Neural crest cell (in vitro differentiated cells): ENCODE measurements at regions not wholly inside any gene's neighbourhood (a gene's known extent, or its start where the extent isn't known, plus 50 kb on each side); places are given as distances from the start of the nearest gene placed in this dataset.

Experiments
- DNase-seq: peaks from one replicate; pipeline ENCODE4 v3.0.0; 2021; ENCODE audit warnings: low read depth, mixed read lengths, low spot score
- H3K27ac Mint-ChIP-seq: one replicate; pipeline ENCODE4 v1.8.0; 2021; ENCODE audit warnings: mild to moderate bottlenecking, mixed read lengths; ENCODE audit not compliant: unreplicated experiment
- H3K27me3 Mint-ChIP-seq: 2 replicates; pipeline ENCODE4 v1.8.0; 2021; ENCODE audit warnings: low read depth, mild to moderate bottlenecking, mixed read lengths
- H3K36me3 Mint-ChIP-seq: 2 replicates; pipeline ENCODE4 v1.8.0; 2021; ENCODE audit warnings: low read depth, mild to moderate bottlenecking, mixed read lengths
- H3K4me1 Mint-ChIP-seq: 2 replicates; pipeline ENCODE4 v1.8.0; 2021; ENCODE audit warnings: mixed read lengths
- H3K4me3 Mint-ChIP-seq: one replicate; pipeline ENCODE4 v1.8.0; 2021; ENCODE audit warnings: mild to moderate bottlenecking, mixed read lengths
- H3K9me3 Mint-ChIP-seq: 2 replicates; pipeline ENCODE4 v1.8.0; 2021; ENCODE audit warnings: mixed read lengths
- TF ChIP-seq, protein P1 (sequence below): fragments of 200-600 bp; sonication (generic); conservative IDR thresholded peaks from 2 replicates; pipeline ENCODE4 v1.5.0; 2021; ENCODE audit warnings: antibody characterized with exemption, mild to moderate bottlenecking

DNA sequence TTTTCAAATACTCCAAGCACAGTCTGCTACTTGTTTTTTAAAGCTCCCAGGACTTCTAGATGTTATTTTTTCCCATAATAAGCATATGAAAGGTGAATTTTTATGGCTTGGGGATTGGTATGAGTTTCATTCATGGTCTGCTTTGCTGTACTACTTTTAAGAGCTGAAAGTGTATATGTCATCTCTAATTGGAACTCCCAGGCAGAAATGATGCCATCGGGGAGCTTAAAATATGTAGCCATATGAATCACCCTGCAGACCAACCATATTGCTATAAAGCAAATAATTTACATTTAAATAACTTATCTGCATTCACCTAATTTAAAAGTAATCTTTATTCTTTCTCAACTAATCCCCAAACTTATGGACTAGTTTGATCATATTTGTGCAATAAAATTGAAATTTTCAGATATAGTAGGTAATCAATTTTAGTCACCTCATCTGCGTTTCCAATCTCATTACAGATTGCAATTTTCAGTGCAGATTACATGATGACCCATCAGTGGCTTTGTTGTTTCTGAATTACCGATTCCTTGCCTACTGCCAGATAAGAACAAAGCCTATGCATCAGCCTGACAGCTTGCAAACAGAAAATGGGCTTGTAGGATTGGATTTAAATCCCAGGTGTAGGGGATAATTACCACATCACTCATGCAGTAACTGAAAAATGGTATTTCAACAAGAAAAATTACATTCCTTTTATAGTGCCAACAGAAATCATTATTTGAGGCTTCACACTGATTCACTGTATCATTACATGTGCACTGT lies 689.4 kb downstream of the NOVA1 start:
- Mint-ChIP-seq H3K4me1 (peaks cover 6% of the 10 kb centered on the region), H3K9me3 (no peaks in the 10 kb centered on the region), H3K4me3 (no peak overlapping the region), H3K36me3 (peaks cover 2% of the 10 kb centered on the region), H3K27ac (no peak overlapping the region), H3K27me3 (no peaks in the 10 kb centered on the region)
- TF ChIP-seq, protein P1, sequence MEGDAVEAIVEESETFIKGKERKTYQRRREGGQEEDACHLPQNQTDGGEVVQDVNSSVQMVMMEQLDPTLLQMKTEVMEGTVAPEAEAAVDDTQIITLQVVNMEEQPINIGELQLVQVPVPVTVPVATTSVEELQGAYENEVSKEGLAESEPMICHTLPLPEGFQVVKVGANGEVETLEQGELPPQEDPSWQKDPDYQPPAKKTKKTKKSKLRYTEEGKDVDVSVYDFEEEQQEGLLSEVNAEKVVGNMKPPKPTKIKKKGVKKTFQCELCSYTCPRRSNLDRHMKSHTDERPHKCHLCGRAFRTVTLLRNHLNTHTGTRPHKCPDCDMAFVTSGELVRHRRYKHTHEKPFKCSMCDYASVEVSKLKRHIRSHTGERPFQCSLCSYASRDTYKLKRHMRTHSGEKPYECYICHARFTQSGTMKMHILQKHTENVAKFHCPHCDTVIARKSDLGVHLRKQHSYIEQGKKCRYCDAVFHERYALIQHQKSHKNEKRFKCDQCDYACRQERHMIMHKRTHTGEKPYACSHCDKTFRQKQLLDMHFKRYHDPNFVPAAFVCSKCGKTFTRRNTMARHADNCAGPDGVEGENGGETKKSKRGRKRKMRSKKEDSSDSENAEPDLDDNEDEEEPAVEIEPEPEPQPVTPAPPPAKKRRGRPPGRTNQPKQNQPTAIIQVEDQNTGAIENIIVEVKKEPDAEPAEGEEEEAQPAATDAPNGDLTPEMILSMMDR, result no peak
- DNase-seq, result no peak

DNA sequence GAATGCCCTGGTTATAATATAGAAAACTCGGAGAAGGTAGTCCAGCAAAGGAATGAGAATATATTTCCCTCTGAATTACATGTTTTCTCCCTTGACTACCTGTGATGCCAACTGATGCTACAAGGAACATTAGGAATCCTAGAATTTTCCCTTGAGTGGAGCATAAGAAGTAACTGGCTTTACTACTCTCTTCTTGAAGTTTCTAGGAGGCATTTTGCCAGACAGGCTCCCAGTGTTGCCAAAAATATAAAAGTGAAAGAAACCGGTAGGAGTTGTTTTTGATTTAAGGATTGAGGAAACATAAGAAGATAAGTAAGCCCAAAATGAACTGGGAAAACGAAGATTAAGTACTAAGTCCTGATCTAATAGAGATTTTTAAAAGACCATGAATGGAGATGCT lies 693.4 kb downstream of the NOVA1 start:
- Mint-ChIP-seq H3K9me3 (peaks cover 4% of the 10 kb centered on the region), H3K4me3 (no peak overlapping the region), H3K27ac (no peak overlapping the region), H3K27me3 (no peaks in the 10 kb centered on the region), H3K4me1 (peaks cover 11% of the 10 kb centered on the region), H3K36me3 (peaks cover 2% of the 10 kb centered on the region)
- no peak for DNase-seq
- TF ChIP-seq, protein P1, result no peak

GRCh38 chr14:25899197-25899596 lies 698.6 kb downstream of the NOVA1 start:
- Mint-ChIP-seq H3K9me3 (peaks cover 4% of the 10 kb centered on the region), H3K27me3 (no peaks in the 10 kb centered on the region)
- TF ChIP-seq, protein P1, result no peak

DNA sequence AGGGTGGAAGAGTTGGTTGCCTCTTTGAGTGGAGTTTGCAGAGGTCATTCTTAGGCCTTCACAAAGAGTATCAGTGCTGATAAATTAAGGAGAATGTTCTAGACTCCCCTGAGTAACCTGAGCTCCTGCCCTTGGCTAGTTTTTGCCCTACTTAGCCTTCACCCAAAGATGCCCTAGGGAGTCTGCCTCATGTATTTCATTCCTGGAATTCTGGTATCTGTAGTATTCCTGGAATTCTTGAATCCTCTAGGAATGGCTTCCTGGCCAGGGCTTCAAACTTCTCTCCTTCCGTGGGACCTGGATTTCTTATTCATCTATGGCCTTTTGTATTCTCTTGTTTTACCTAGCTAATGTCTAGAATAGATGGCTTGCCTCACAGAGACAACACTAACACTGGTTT lies 701.1 kb downstream of the NOVA1 start:
- no peaks in the 10 kb centered on the region for H3K36me3 Mint-ChIP-seq
- TF ChIP-seq, protein P1, result no peak
- peaks cover 4% of the 10 kb centered on the region for H3K9me3 Mint-ChIP-seq
- no peak overlapping the region for H3K27ac Mint-ChIP-seq
- DNase-seq, result no peak
- peaks cover 5% of the 10 kb centered on the region for H3K4me1 Mint-ChIP-seq
- H3K27me3 Mint-ChIP-seq, result no peaks in the 10 kb centered on the region
- H3K4me3 Mint-ChIP-seq, result no peak overlapping the region

More at GRCh38 chr14:25899197-25899596, 698.6 kb downstream of the NOVA1 start:
- Mint-ChIP-seq H3K4me1 (peaks cover 5% of the 10 kb centered on the region), H3K4me3 (no peak overlapping the region), H3K27ac (no peak overlapping the region), H3K36me3 (no peaks in the 10 kb centered on the region)
- DNase-seq, result no peak

GRCh38 chr14:25895740-25896139 lies 702.1 kb downstream of the NOVA1 start:
- Mint-ChIP-seq H3K36me3 (no peaks in the 10 kb centered on the region), H3K4me1 (no peaks in the 10 kb centered on the region), H3K4me3 (no peak overlapping the region), H3K27me3 (no peaks in the 10 kb centered on the region), H3K9me3 (no peaks in the 10 kb centered on the region), H3K27ac (no peak overlapping the region)
- no peak for DNase-seq
- TF ChIP-seq, protein P1, result no peak
